BLaER1 (cell line): ENCODE measurements at regions not wholly inside any gene's neighbourhood (a gene's known extent, or its start where the extent isn't known, plus 50 kb on each side); places are given as distances from the start of the nearest gene placed in this dataset.

Source experiments
- H3K27ac ChIP-seq: shearing (Covaris generic); formaldehyde crosslinking; 2 replicates; pipeline ENCODE4 v1.8.1; 2022
- H3K27me3 ChIP-seq: shearing (Covaris generic); formaldehyde crosslinking; 2 replicates; pipeline ENCODE4 v1.8.1; 2022
- H3K36me3 ChIP-seq: shearing (Covaris generic); formaldehyde crosslinking; 2 replicates; pipeline ENCODE4 v1.8.1; 2022
- H3K4me1 ChIP-seq: shearing (Covaris generic); formaldehyde crosslinking; 2 replicates; pipeline ENCODE4 v1.8.1; 2022
- H3K4me2 ChIP-seq: shearing (Covaris generic); formaldehyde crosslinking; 2 replicates; pipeline ENCODE4 v1.8.1; 2022
- H3K4me3 ChIP-seq: shearing (Covaris generic); formaldehyde crosslinking; 2 replicates; pipeline ENCODE4 v1.8.1; 2022
- H3K9ac ChIP-seq: shearing (Covaris generic); formaldehyde crosslinking; 2 replicates; pipeline ENCODE4 v1.8.1; 2022
- H3K9me3 ChIP-seq: shearing (Covaris generic); formaldehyde crosslinking; 2 replicates; pipeline ENCODE4 v1.8.1; 2022
- H4K20me1 ChIP-seq: shearing (Covaris generic); formaldehyde crosslinking; 2 replicates; pipeline ENCODE4 v1.8.1; 2022
- Cebpa-rat ChIP-seq: shearing (Covaris generic); IDR thresholded peaks from 2 replicates; pipeline ENCODE4 v1.8.1; 2022

- Histone ChIP-seq H3K27me3 (no peaks in the 10 kb centered on the region), H3K27ac (no peak overlapping the region), H3K4me2 (no peak overlapping the region), H4K20me1 (no peaks in the 10 kb centered on the region), H3K9me3 (peaks cover 10% of the 10 kb centered on the region), H3K4me3 (no peak overlapping the region), H3K36me3 (no peaks in the 10 kb centered on the region), H3K4me1 (peaks cover 7% of the 10 kb centered on the region; the same call in 1 of the 2 replicates), H3K9ac (no peak overlapping the region)
- no peak for TF ChIP-seq Cebpa-rat
Observed at GRCh38 chr9:89254058-89254772, 56.8 kb upstream of the CKS2 start.

- H4K20me1 ChIP-seq, result no peaks in the 10 kb centered on the region
- H3K9me3 ChIP-seq, result peaks cover 10% of the 10 kb centered on the region
- TF ChIP-seq Cebpa-rat, result no peak
- H3K4me2 ChIP-seq, result no peak overlapping the region
- no peaks in the 10 kb centered on the region for H3K36me3 ChIP-seq
- H3K27ac ChIP-seq, result no peak overlapping the region
- H3K27me3 ChIP-seq, result no peaks in the 10 kb centered on the region
- H3K4me1 ChIP-seq, result peaks cover 7% of the 10 kb centered on the region; the same call in 1 of the 2 replicates
- no peak overlapping the region for H3K4me3 ChIP-seq
- H3K9ac ChIP-seq, result no peak overlapping the region
Observed at GRCh38 chr9:89254773-89255125, 56.2 kb upstream of the CKS2 start.

- H3K4me2 ChIP-seq, result no peak overlapping the region
- H3K9ac ChIP-seq, result no peak overlapping the region
- no peak overlapping the region for H3K27ac ChIP-seq
- no peak for TF ChIP-seq Cebpa-rat
- H3K27me3 ChIP-seq, result no peaks in the 10 kb centered on the region
- peaks cover 7% of the 10 kb centered on the region; the same call in 1 of the 2 replicates for H3K4me1 ChIP-seq
- peaks cover 10% of the 10 kb centered on the region for H3K9me3 ChIP-seq
- H3K4me3 ChIP-seq, result no peak overlapping the region
- H4K20me1 ChIP-seq, result no peaks in the 10 kb centered on the region
- no peaks in the 10 kb centered on the region for H3K36me3 ChIP-seq
Observed at GRCh38 chr9:89256225-89256624, 54.8 kb upstream of the CKS2 start.

- Histone ChIP-seq H3K27ac (no peak overlapping the region), H3K4me3 (no peak overlapping the region), H3K36me3 (no peaks in the 10 kb centered on the region), H3K9ac (no peak overlapping the region), H3K4me1 (peaks cover 7% of the 10 kb centered on the region; the same call in 1 of the 2 replicates), H4K20me1 (no peaks in the 10 kb centered on the region), H3K27me3 (no peaks in the 10 kb centered on the region), H3K9me3 (peaks cover 10% of the 10 kb centered on the region), H3K4me2 (no peak overlapping the region)
- no peak for TF ChIP-seq Cebpa-rat
Observed at GRCh38 chr9:89256642-89257041, 54.4 kb upstream of the CKS2 start.

GRCh38 chr9:89260525-89260924, 50.5 kb upstream of the CKS2 start:
- Histone ChIP-seq H3K9ac (no peak overlapping the region), H4K20me1 (no peaks in the 10 kb centered on the region), H3K27me3 (no peaks in the 10 kb centered on the region), H3K4me2 (no peak overlapping the region), H3K27ac (no peak overlapping the region), H3K4me1 (no peaks in the 10 kb centered on the region), H3K9me3 (no peaks in the 10 kb centered on the region), H3K4me3 (no peak overlapping the region), H3K36me3 (no peaks in the 10 kb centered on the region)
- no peak for TF ChIP-seq Cebpa-rat
